Pancreas (tissue), 10 donors: ENCODE measurements at regions not wholly inside any gene's neighbourhood (a gene's known extent, or its start where the extent isn't known, plus 50 kb on each side); places are given as distances from the start of the nearest gene placed in this dataset.
"Not testable (repeated sequence)": the region's sequence is repeated elsewhere in the genome, so short reads cannot be mapped to it uniquely, and the experiment has no call there.

Experiments used
- ATAC-seq, 4 donors: fragments of 200-7000 bp; cut with Tn5 transposase; one replicate each; pipeline versions ENCODE4 v1.8.0 to v1.9.1; 2020; ENCODE audit warnings: mild to moderate bottlenecking in 4 of 4, moderate library complexity in 4 of 4
- DNase-seq, 6 donors: peaks; one replicate each; pipeline ENCODE4 v3.0.0-alpha.2; 2020
- FAIRE-seq: peaks from 2 replicates; lab custom pipeline; 2012; peaks lifted over from hg19 to GRCh38; lab: Jason Lieb, UNC
- H3K27ac ChIP-seq, 4 donors: fragments of 200-600 bp; sonication (generic); 1 replicate in 3 of 4; 2 replicates in 1 of 4; pipeline versions ENCODE4 v1.5.0 to v1.8.0; 2020
- H3K27me3 ChIP-seq, 4 donors: fragments of 200-600 bp; one replicate each; pipeline ENCODE4 v1.8.0; 2021
- H3K36me3 ChIP-seq, 3 donors: fragments of 200-600 bp; sonication (generic) in 1 of 3; one replicate each; pipeline versions ENCODE4 v1.5.0 to v1.8.0; 2020 to 2021
- H3K4me1 ChIP-seq, 3 donors: fragments of 200-600 bp; one replicate each; pipeline ENCODE4 v1.8.0; 2021
- H3K4me3 ChIP-seq, 4 donors: fragments of 200-600 bp; sonication (generic) in 2 of 4; one replicate each; pipeline versions ENCODE4 v1.5.0 to v1.8.0; 2020 to 2021
- H3K9me3 ChIP-seq, 4 donors: fragments of 200-600 bp; one replicate each; pipeline ENCODE4 v1.8.0; 2021
- WGBS, 2 donors: extraction: QIAGEN DNeasy Blood & Tissue Kit; methylation state at CpG; one replicate each; pipeline ENCODE4 v1.1.7; 2013; 5-methylcytosine and 5-hydroxymethylcytosine counted together
- intact Hi-C, 3 donors: fragments of 100-400 bp; cut with DNase I; formaldehyde crosslinking; loops; one replicate each; pipeline versions ENCODE4 v1.11.1 to v1.14.2; 2022
- TF ChIP-seq, protein P1 (sequence below), 4 donors: fragments of 200-600 bp; sonication (generic) in 3 of 4; IDR thresholded peaks; one replicate each; pipeline versions ENCODE4 v1.5.0 to v1.8.0; 2021; ENCODE audit warnings: antibody characterized with exemption in 4 of 4
- donor health status: healthy with polysubstance abuse.
- donor health status: DM: no; HTN: no; CAD: no; lungs with moderate emphysema.
- donor health status: DM: no; HTN: no; CAD: no.
- donor health status: control.
- donor health status: control.
- donor health status: Bipolar disorder and iron deficiency.
- donor health status: DM: yes; HTN: yes; CAD: no.
- donor health status: DM: no; HTN: no; CAD: no.
- donor health status: DM: no; HTN: no; CAD: no.
- donor health status: DM: yes; HTN: yes; CAD: no.

DNA sequence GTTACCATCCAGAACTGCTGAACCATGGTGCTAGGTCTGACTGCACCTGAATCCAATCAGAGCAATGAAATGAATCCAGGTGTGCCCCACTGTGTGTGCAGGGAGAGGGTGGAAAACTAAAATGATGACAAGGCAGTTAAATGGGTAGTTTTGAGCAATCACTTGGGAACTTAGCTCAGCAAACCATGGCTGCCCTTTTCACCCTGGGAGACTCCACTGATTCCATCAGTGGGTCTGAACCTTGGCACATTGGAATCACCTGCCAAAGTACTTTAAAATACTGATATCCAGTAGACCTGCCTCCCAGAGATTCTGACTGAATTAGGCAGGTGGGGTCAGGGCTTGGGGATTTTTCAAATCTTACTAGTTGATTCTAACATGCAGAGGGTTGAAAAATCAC, 59.8 kb upstream of the USP3 start:
- no peak for ATAC-seq
- Histone ChIP-seq H3K4me1 (no peaks in the 10 kb centered on the region), H3K27me3 (no peaks in the 10 kb centered on the region), H3K4me3 (no peak overlapping the region), H3K27ac (no peak overlapping the region), H3K36me3 (no peaks in the 10 kb centered on the region), H3K9me3 (no peaks in the 10 kb centered on the region)
- DNase-seq = no peak
- TF ChIP-seq, protein P1, sequence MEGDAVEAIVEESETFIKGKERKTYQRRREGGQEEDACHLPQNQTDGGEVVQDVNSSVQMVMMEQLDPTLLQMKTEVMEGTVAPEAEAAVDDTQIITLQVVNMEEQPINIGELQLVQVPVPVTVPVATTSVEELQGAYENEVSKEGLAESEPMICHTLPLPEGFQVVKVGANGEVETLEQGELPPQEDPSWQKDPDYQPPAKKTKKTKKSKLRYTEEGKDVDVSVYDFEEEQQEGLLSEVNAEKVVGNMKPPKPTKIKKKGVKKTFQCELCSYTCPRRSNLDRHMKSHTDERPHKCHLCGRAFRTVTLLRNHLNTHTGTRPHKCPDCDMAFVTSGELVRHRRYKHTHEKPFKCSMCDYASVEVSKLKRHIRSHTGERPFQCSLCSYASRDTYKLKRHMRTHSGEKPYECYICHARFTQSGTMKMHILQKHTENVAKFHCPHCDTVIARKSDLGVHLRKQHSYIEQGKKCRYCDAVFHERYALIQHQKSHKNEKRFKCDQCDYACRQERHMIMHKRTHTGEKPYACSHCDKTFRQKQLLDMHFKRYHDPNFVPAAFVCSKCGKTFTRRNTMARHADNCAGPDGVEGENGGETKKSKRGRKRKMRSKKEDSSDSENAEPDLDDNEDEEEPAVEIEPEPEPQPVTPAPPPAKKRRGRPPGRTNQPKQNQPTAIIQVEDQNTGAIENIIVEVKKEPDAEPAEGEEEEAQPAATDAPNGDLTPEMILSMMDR (IDR thresholded peaks at IDR 0.05) = no peak
- intact Hi-C loops = no loop called here
- FAIRE-seq = no peak

- Histone ChIP-seq H3K4me1 (no peaks in the 10 kb centered on the region), H3K36me3 (no peaks in the 10 kb centered on the region), H3K9me3 (no peaks in the 10 kb centered on the region), H3K27me3 (no peaks in the 10 kb centered on the region), H3K27ac (no peak overlapping the region), H3K4me3 (no peak overlapping the region)
- WGBS, 2 donors = 74 to 77% methylated on average over 7 of the region's 7 CpGs
- no peak for ATAC-seq
- FAIRE-seq = no peak
- DNase-seq = no peak
- TF ChIP-seq, protein P1 (IDR thresholded peaks at IDR 0.05) = no peak
- intact Hi-C loops = no loop called here
Measured at GRCh38 chr15:63446255-63446654, 58.1 kb upstream of the USP3 start.

- TF ChIP-seq, protein P1 (IDR thresholded peaks at IDR 0.05) = no peak
- 87 to 88% methylated on average over 4 of the region's 4 CpGs for WGBS, 2 donors
- ATAC-seq = peak in 2 of 4 donors; percentile 28 to 34
- H3K9me3 ChIP-seq = no peaks in the 10 kb centered on the region
- intact Hi-C loops = no loop called here
- H3K36me3 ChIP-seq = no peaks in the 10 kb centered on the region
- H3K4me1 ChIP-seq = no peaks in the 10 kb centered on the region
- no peaks in the 10 kb centered on the region for H3K27me3 ChIP-seq
- no peak for DNase-seq
- FAIRE-seq = no peak
- no peak overlapping the region for H3K27ac ChIP-seq
- H3K4me3 ChIP-seq = no peak overlapping the region
Measured at GRCh38 chr15:63447017-63447676, 57.2 kb upstream of the USP3 start.

DNA sequence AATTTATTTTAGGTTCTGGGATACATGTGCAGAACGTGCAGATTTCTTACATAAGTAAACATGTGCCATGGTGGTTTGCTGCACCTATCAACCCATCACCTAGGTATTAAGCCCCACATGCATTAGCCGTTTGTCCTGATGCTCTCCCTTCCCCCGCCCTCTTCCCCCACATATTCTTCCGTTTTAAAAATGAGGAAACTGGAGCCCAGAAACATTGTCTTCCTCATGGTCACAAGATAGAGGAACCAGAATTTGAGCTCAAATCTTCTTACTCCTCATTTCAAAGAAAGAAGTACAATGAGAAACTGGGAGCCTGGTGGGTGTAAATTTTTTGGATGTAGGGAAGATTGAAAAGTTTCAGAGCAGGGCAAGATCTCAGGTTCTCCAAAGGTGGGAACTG, 56.1 kb upstream of the USP3 start:
- FAIRE-seq (no peak), DNase-seq (no peak), ATAC-seq (peak in 2 of 4 donors; percentile 59 to 66)
- Histone ChIP-seq H3K9me3 (no peaks in the 10 kb centered on the region), H3K4me3 (no peak overlapping the region), H3K4me1 (no peaks in the 10 kb centered on the region), H3K36me3 (no peaks in the 10 kb centered on the region), H3K27me3 (no peaks in the 10 kb centered on the region), H3K27ac (peak overlapping the region in 2 of 4 donors; percentile 0 to 4)
- TF ChIP-seq, protein P1 (IDR thresholded peaks at IDR 0.05) = no peak
- WGBS, 2 donors = 66 to 77% methylated on average over 4 of the region's 4 CpGs
- intact Hi-C loops = no loop called here

- intact Hi-C loops, H3K9me3 ChIP-seq, DNase-seq, FAIRE-seq, H3K27me3 ChIP-seq, H3K36me3 ChIP-seq, H3K4me3 ChIP-seq, H3K4me1 ChIP-seq: not testable (repeated sequence)
- WGBS, 2 donors = 87 to 91% methylated on average over 11 of the region's 11 CpGs
- peak overlapping the region in 2 of 4 donors; percentile 0 to 4 for H3K27ac ChIP-seq
- ATAC-seq = peak in 2 of 4 donors; percentile 36 to 44
Measured at GRCh38 chr15:63448872-63449555, 55.4 kb upstream of the USP3 start.
